Hematopoietic multipotent progenitor cell treated with erythropoietin and hydrocortisone succinate and interleukin-3 and kit ligand, for 15 days (in vitro differentiated cells): ENCODE measurements at regions not wholly inside any gene's neighbourhood (a gene's known extent, or its start where the extent isn't known, plus 50 kb on each side); places are given as distances from the start of the nearest gene placed in this dataset.

Source experiments
- DNase-seq: peaks from one replicate; pipeline ENCODE4 v3.0.0-alpha.2; 2015; ENCODE audit warnings: low spot score

GRCh38 chr2:219957820-219958219 is 330.4 kb downstream of the SLC4A3 start:
- DNase-seq, result no peak

- DNase-seq, result no peak
Measured at GRCh38 chr2:219958941-219959340, 331.5 kb downstream of the SLC4A3 start.

- DNase-seq, result no peak
Measured at GRCh38 chr2:219959471-219959870, 332.0 kb downstream of the SLC4A3 start.

GRCh38 chr2:219961947-219962498 is 334.6 kb downstream of the SLC4A3 start:
- no peak for DNase-seq

- DNase-seq, result no peak
Measured at GRCh38 chr2:219962801-219963200, 335.4 kb downstream of the SLC4A3 start.

GRCh38 chr2:219965287-219966194 is 338.1 kb downstream of the SLC4A3 start:
- DNase-seq, result no peak

- DNase-seq, result no peak
Measured at GRCh38 chr2:219967247-219968245, 340.1 kb downstream of the SLC4A3 start.

GRCh38 chr2:219968685-219969345 is 341.4 kb downstream of the SLC4A3 start:
- no peak for DNase-seq

GRCh38 chr2:219969508-219969907 is 342.1 kb downstream of the SLC4A3 start:
- no peak for DNase-seq

- DNase-seq, result no peak
Measured at GRCh38 chr2:219973136-219973535, 345.7 kb downstream of the SLC4A3 start.

- DNase-seq, result no peak
Measured at GRCh38 chr2:219976871-219977270, 349.4 kb downstream of the SLC4A3 start.

GRCh38 chr2:219980638-219981037 is 353.2 kb downstream of the SLC4A3 start:
- DNase-seq, result no peak

- DNase-seq, result no peak
Measured at GRCh38 chr2:219983836-219984235, 356.4 kb downstream of the SLC4A3 start.

- DNase-seq, result no peak
Measured at GRCh38 chr2:219985017-219985416, 357.6 kb downstream of the SLC4A3 start.

GRCh38 chr2:219987830-219988229 is 360.4 kb downstream of the SLC4A3 start:
- no peak for DNase-seq

GRCh38 chr2:219989744-219990143 is 362.3 kb downstream of the SLC4A3 start:
- no peak for DNase-seq

- DNase-seq, result no peak
Measured at GRCh38 chr2:219991116-219991515, 363.7 kb downstream of the SLC4A3 start.

- DNase-seq, result no peak
Measured at GRCh38 chr2:219995399-219995798, 368.0 kb downstream of the SLC4A3 start.

- no peak for DNase-seq
Measured at GRCh38 chr2:219995991-219996765, 368.7 kb downstream of the SLC4A3 start.

GRCh38 chr2:219997341-219997851 is 370.0 kb downstream of the SLC4A3 start:
- DNase-seq, result no peak

GRCh38 chr2:219998107-219998506 is 370.7 kb downstream of the SLC4A3 start:
- DNase-seq, result no peak
